PC-3 (cell line): ENCODE measurements at regions not wholly inside any gene's neighbourhood (a gene's known extent, or its start where the extent isn't known, plus 50 kb on each side); places are given as distances from the start of the nearest gene placed in this dataset.

Experiments used
- ATAC-seq: fragments of 200-7000 bp; cut with Tn5 transposase; 2 replicates; pipeline ENCODE4 v1.9.1; 2020; ENCODE audit warnings: mild to moderate bottlenecking, moderate library complexity
- BruUV-seq: library from RNA; stranded (reverse); fragments of 400-500 nt; replicated peaks from 2 replicates; lab custom pipeline; 2021; lab: Mats Ljungman, UMichigan
- CTCF ChIA-PET: fragments of 300-600 bp; sonication (Branson Sonifier 250); formaldehyde crosslinking; loops from one replicate; lab custom pipeline; 2022; ENCODE audit warnings: antibody characterized with exemption; lab: Charles Lee
- POLR2A ChIA-PET: fragments of 300-600 bp; sonication (Branson Sonifier 250); formaldehyde crosslinking; loops from one replicate; lab custom pipeline; 2022; ENCODE audit warnings: antibody characterized with exemption; ENCODE audit not compliant: unreplicated experiment; lab: Charles Lee
- DNase-seq: peaks from one replicate; pipeline ENCODE4 v3.0.0-alpha.2; 2015
- H2AFZ ChIP-seq: fragments of 300-600 bp; sonication (generic); 2 replicates; pipeline ENCODE4 v1.6.0; 2016; ENCODE audit warnings: antibody characterized with exemption, low read length
- H3F3A ChIP-seq: fragments of 300-600 bp; sonication (generic); one replicate; pipeline ENCODE4 v1.6.0; 2017; ENCODE audit warnings: antibody characterized with exemption, low read length, control low read depth, mild to moderate bottlenecking; ENCODE audit not compliant: unreplicated experiment
- H3K27ac ChIP-seq: fragments of 300-600 bp; sonication (generic); 2 replicates; pipeline ENCODE4 v1.5.1; 2016; ENCODE audit warnings: mild to moderate bottlenecking, low read length
- H3K27me3 ChIP-seq: fragments of 300-600 bp; sonication (generic); 2 replicates; pipeline ENCODE4 v1.6.1; 2016; ENCODE audit warnings: low read length, mixed read lengths
- H3K36me3 ChIP-seq: fragments of 300-600 bp; sonication (generic); 2 replicates; pipeline ENCODE4 v1.6.1; 2016; ENCODE audit warnings: low read depth, mixed run types, low read length, mixed read lengths
- H3K4me1 ChIP-seq: fragments of 300-600 bp; sonication (generic); 2 replicates; pipeline ENCODE4 v1.5.1; 2016; ENCODE audit warnings: low read length; ENCODE audit not compliant: insufficient read depth
- H3K4me2 ChIP-seq: fragments of 300-600 bp; sonication (generic); 2 replicates; pipeline ENCODE4 v1.6.0; 2016; ENCODE audit warnings: low read length
- H3K4me3 ChIP-seq: fragments of 300-600 bp; sonication (generic); 2 replicates; pipeline ENCODE4 v1.5.1; 2016; ENCODE audit warnings: mild to moderate bottlenecking, low read length, mixed read lengths
- H3K79me2 ChIP-seq: fragments of 300-600 bp; sonication (generic); 2 replicates; pipeline ENCODE4 v1.6.1; 2017; ENCODE audit warnings: low read length, mixed read lengths
- H3K9ac ChIP-seq: fragments of 300-600 bp; sonication (generic); 2 replicates; pipeline ENCODE4 v1.6.0; 2016; ENCODE audit warnings: mild to moderate bottlenecking, low read length
- H3K9me2 ChIP-seq: fragments of 300-600 bp; sonication (generic); replicated peaks from 2 replicates; pipeline ENCODE4 v1.6.1; 2016; ENCODE audit warnings: mixed run types, low read length, mixed read lengths
- H3K9me3 ChIP-seq: fragments of 300-600 bp; sonication (generic); 2 replicates; pipeline ENCODE4 v1.6.1; 2016; ENCODE audit warnings: low read length, mixed read lengths
- H4K20me1 ChIP-seq: fragments of 300-600 bp; sonication (generic); 2 replicates; pipeline ENCODE4 v1.6.1; 2016; ENCODE audit warnings: low read length, mixed read lengths
- EZH2 ChIP-seq: fragments of 300-600 bp; sonication (generic); IDR thresholded peaks from one replicate; pipeline ENCODE4 v1.6.1; 2017; ENCODE audit warnings: antibody characterized with exemption, mild to moderate bottlenecking, low read length; ENCODE audit not compliant: unreplicated experiment
- EZH2phosphoT487 ChIP-seq: fragments of 300-600 bp; sonication (generic); IDR thresholded peaks from 2 replicates; pipeline ENCODE4 v1.6.1; 2018; ENCODE audit warnings: mild to moderate bottlenecking, antibody characterized with exemption, low read length, borderline replicate concordance
- intact Hi-C: fragments of 100-400 bp; cut with micrococcal nuclease; formaldehyde crosslinking; loops from 2 replicates; pipeline ENCODE4 v1.9.0; 2023
- TF ChIP-seq, protein P1 (sequence below): fragments of 300-600 bp; sonication (generic); conservative IDR thresholded peaks from 2 replicates; pipeline ENCODE4 v1.5.1; 2017; ENCODE audit warnings: antibody characterized with exemption, low read depth, mild to moderate bottlenecking, low read length

DNA sequence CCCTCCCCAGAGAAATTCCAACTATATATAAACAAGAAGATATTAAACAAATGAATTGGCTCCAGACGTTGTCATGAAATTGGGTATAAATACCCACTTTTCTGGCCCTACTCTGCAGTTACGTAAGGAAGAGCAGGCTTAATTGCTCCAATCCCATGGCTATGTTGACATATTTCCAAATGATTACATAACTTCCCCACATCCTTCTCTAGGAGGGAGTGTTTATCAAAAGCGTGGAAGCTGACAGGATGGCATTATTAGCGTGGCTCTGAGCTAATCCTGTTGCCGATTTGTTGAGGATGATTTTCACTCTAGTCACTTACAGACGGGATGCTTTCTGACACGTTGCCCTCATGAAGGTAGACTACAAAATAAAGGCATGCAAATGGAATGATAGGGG is 347.5 kb upstream of the TMCO5A start:
- DNase-seq, result no peak
- no peaks in the 10 kb centered on the region for H3K9me3 ChIP-seq

DNA sequence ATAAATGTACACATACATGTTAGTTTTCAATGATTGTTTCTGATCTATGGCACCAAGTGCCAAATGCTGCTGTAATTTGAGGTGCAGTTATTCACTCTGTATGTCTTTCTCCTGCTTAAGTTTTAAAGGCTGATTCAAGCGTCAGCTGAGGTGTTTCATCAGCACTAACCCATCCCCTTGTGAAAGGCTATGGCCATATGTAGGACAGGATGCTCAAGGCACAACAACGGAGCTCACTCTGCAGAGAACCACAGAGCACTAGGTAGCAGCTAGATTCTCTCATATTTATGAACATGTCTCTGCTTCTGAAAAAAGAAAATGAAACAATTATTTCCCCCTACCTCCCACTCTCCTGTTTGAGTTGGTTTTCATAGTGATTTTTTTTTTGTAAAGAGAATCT is 340.0 kb upstream of the TMCO5A start:
- Histone ChIP-seq H3K36me3 (no peaks in the 10 kb centered on the region), H3K4me3 (no peak overlapping the region), H3K27ac (no peak overlapping the region), H3K4me1 (no peaks in the 10 kb centered on the region), H2AFZ (no peak overlapping the region), H3K9me2 (no peaks in the 10 kb centered on the region), H3F3A (no peaks in the 10 kb centered on the region), H3K79me2 (no peaks in the 10 kb centered on the region), H3K27me3 (peaks cover 82% of the 10 kb centered on the region), H3K9ac (no peak overlapping the region), H3K4me2 (no peak overlapping the region), H4K20me1 (no peaks in the 10 kb centered on the region), H3K9me3 (no peaks in the 10 kb centered on the region)
- intact Hi-C loops, result no loop called here
- no peak for DNase-seq
- no peak for ATAC-seq
- CTCF ChIA-PET, result no interaction called here
- BruUV-seq, result no TSS peak
- POLR2A ChIA-PET, result no interaction called here
- TF ChIP-seq, protein P1, sequence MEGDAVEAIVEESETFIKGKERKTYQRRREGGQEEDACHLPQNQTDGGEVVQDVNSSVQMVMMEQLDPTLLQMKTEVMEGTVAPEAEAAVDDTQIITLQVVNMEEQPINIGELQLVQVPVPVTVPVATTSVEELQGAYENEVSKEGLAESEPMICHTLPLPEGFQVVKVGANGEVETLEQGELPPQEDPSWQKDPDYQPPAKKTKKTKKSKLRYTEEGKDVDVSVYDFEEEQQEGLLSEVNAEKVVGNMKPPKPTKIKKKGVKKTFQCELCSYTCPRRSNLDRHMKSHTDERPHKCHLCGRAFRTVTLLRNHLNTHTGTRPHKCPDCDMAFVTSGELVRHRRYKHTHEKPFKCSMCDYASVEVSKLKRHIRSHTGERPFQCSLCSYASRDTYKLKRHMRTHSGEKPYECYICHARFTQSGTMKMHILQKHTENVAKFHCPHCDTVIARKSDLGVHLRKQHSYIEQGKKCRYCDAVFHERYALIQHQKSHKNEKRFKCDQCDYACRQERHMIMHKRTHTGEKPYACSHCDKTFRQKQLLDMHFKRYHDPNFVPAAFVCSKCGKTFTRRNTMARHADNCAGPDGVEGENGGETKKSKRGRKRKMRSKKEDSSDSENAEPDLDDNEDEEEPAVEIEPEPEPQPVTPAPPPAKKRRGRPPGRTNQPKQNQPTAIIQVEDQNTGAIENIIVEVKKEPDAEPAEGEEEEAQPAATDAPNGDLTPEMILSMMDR, result no peak
- TF ChIP-seq EZH2 (no peak), EZH2phosphoT487 (no peak)

More for the DNA sequence above, 347.5 kb upstream of the TMCO5A start:
- no TSS peak for BruUV-seq
- H3K9me2 ChIP-seq, result no peaks in the 10 kb centered on the region
- H3F3A ChIP-seq, result no peaks in the 10 kb centered on the region
- H3K79me2 ChIP-seq, result no peaks in the 10 kb centered on the region
- CTCF ChIA-PET, result no interaction called here
- no peaks in the 10 kb centered on the region for H3K36me3 ChIP-seq
- H3K27ac ChIP-seq, result no peak overlapping the region
- H2AFZ ChIP-seq, result no peak overlapping the region
- H3K27me3 ChIP-seq, result peaks cover 54% of the 10 kb centered on the region
- H3K9ac ChIP-seq, result no peak overlapping the region
- POLR2A ChIA-PET, result no interaction called here
- no peak for ATAC-seq
- no peak overlapping the region for H3K4me3 ChIP-seq
- no peak overlapping the region for H3K4me2 ChIP-seq
- intact Hi-C loops, result no loop called here
- TF ChIP-seq, protein P1, result no peak
- TF ChIP-seq EZH2phosphoT487, result no peak
- TF ChIP-seq EZH2, result no peak
- H4K20me1 ChIP-seq, result no peaks in the 10 kb centered on the region
- H3K4me1 ChIP-seq, result no peaks in the 10 kb centered on the region

GRCh38 chr15:37595426-37595970 is 338.9 kb upstream of the TMCO5A start:
- H3K4me3 ChIP-seq, result no peak overlapping the region
- H3K9ac ChIP-seq, result no peak overlapping the region
- H3K27me3 ChIP-seq, result peaks cover 90% of the 10 kb centered on the region
- no peak overlapping the region for H2AFZ ChIP-seq
- DNase-seq (no peak), ATAC-seq (no peak)
- intact Hi-C loops, result no loop called here
- no peaks in the 10 kb centered on the region for H3K79me2 ChIP-seq
- no peaks in the 10 kb centered on the region for H3F3A ChIP-seq
- POLR2A ChIA-PET, result no interaction called here
- no peak for TF ChIP-seq EZH2
- no peak for TF ChIP-seq EZH2phosphoT487
- TF ChIP-seq, protein P1, result no peak
- no peak overlapping the region for H3K27ac ChIP-seq
- no peaks in the 10 kb centered on the region for H3K36me3 ChIP-seq
- H3K9me2 ChIP-seq, result no peaks in the 10 kb centered on the region
- H3K4me2 ChIP-seq, result no peak overlapping the region
- no peaks in the 10 kb centered on the region for H4K20me1 ChIP-seq
- no peaks in the 10 kb centered on the region for H3K4me1 ChIP-seq
- no TSS peak for BruUV-seq
- no peaks in the 10 kb centered on the region for H3K9me3 ChIP-seq
- CTCF ChIA-PET, result no interaction called here
